Cardiac muscle cell (in vitro differentiated cells and primary cell): ENCODE measurements at regions not wholly inside any gene's neighbourhood (a gene's known extent, or its start where the extent isn't known, plus 50 kb on each side); places are given as distances from the start of the nearest gene placed in this dataset.

Experiments used
- DNase-seq, 2 donors: peaks; one replicate each; pipeline versions ENCODE4 v3.0.0 to v3.0.0-alpha.2; 2010 to 2017; ENCODE audit warnings: low read depth in 1 of 2, low spot score in 1 of 2
- H3K27ac ChIP-seq: fragments of 200-600 bp; sonication (generic); 2 replicates; pipeline ENCODE4 v1.5.1; 2016
- H3K27me3 ChIP-seq: fragments of 200-600 bp; sonication (generic); 2 replicates; pipeline ENCODE4 v1.6.0; 2016; ENCODE audit warnings: control low read depth
- H3K36me3 ChIP-seq: fragments of 200-600 bp; sonication (generic); 2 replicates; pipeline ENCODE4 v1.5.1; 2016; ENCODE audit warnings: control low read depth
- H3K4me1 ChIP-seq: fragments of 200-600 bp; sonication (generic); 2 replicates; pipeline ENCODE4 v1.8.1; 2017; ENCODE audit warnings: low read depth, mild to moderate bottlenecking, mixed run types
- H3K4me3 ChIP-seq: fragments of 200-600 bp; sonication (generic); 2 replicates; pipeline ENCODE4 v1.5.1; 2016; ENCODE audit warnings: mild to moderate bottlenecking
- H3K9me3 ChIP-seq: fragments of 200-600 bp; sonication (generic); 2 replicates; pipeline ENCODE4 v1.5.1; 2017; ENCODE audit warnings: low read depth, mild to moderate bottlenecking, control low read depth
- TF ChIP-seq, protein P1 (sequence below): IDR thresholded peaks from 2 replicates; pipeline ENCODE4 v1.5.1; 2012; ENCODE audit warnings: low read depth, mild to moderate bottlenecking, low read length

- Histone ChIP-seq H3K36me3 (no peaks in the 10 kb centered on the region), H3K4me3 (no peak overlapping the region), H3K9me3 (no peaks in the 10 kb centered on the region), H3K4me1 (no peaks in the 10 kb centered on the region), H3K27me3 (no peaks in the 10 kb centered on the region), H3K27ac (no peak overlapping the region)
- no peak for DNase-seq
- TF ChIP-seq, protein P1, sequence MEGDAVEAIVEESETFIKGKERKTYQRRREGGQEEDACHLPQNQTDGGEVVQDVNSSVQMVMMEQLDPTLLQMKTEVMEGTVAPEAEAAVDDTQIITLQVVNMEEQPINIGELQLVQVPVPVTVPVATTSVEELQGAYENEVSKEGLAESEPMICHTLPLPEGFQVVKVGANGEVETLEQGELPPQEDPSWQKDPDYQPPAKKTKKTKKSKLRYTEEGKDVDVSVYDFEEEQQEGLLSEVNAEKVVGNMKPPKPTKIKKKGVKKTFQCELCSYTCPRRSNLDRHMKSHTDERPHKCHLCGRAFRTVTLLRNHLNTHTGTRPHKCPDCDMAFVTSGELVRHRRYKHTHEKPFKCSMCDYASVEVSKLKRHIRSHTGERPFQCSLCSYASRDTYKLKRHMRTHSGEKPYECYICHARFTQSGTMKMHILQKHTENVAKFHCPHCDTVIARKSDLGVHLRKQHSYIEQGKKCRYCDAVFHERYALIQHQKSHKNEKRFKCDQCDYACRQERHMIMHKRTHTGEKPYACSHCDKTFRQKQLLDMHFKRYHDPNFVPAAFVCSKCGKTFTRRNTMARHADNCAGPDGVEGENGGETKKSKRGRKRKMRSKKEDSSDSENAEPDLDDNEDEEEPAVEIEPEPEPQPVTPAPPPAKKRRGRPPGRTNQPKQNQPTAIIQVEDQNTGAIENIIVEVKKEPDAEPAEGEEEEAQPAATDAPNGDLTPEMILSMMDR, result no peak
These were observed 1253.7 kb downstream of the LRFN5 start for GRCh38 chr14:42860371-42860770.

GRCh38 chr14:42856106-42856505 lies 1249.4 kb downstream of the LRFN5 start:
- Histone ChIP-seq H3K4me3 (no peak overlapping the region), H3K4me1 (no peaks in the 10 kb centered on the region), H3K27ac (no peak overlapping the region), H3K9me3 (no peaks in the 10 kb centered on the region), H3K27me3 (no peaks in the 10 kb centered on the region), H3K36me3 (no peaks in the 10 kb centered on the region)
- no peak for DNase-seq
- TF ChIP-seq, protein P1, result no peak

- Histone ChIP-seq H3K36me3 (no peaks in the 10 kb centered on the region), H3K4me3 (no peak overlapping the region), H3K4me1 (no peaks in the 10 kb centered on the region), H3K27ac (no peak overlapping the region), H3K9me3 (no peaks in the 10 kb centered on the region), H3K27me3 (no peaks in the 10 kb centered on the region)
- TF ChIP-seq, protein P1, result no peak
- DNase-seq, result peak in 1 of 2 donors; percentile 2
These were observed 1248.4 kb downstream of the LRFN5 start for GRCh38 chr14:42855085-42855484.

GRCh38 chr14:42854061-42854460 lies 1247.4 kb downstream of the LRFN5 start:
- Histone ChIP-seq H3K27ac (no peak overlapping the region), H3K9me3 (no peaks in the 10 kb centered on the region), H3K4me1 (no peaks in the 10 kb centered on the region), H3K36me3 (no peaks in the 10 kb centered on the region), H3K4me3 (no peak overlapping the region), H3K27me3 (no peaks in the 10 kb centered on the region)
- TF ChIP-seq, protein P1, result no peak
- DNase-seq, result no peak

DNA sequence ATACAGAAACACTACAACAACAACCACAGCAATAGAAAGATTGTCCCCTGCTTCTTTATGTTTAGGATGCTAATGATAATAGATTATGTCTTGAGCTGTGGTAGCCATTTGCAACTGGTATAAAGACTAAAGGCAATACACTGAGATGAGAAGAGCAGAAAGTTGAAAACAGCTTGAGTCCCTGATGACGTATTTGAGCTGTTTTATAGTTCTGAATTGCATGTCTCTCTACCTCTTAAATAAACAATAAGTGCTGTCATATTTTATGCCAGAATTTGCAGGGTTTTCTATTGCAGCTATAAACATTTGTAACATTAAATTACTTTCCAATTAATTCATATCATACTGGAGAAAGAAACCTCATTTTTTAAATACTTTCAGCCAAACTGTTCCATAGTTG lies 1242.0 kb downstream of the LRFN5 start:
- Histone ChIP-seq H3K4me3 (no peak overlapping the region), H3K27ac (no peak overlapping the region), H3K9me3 (no peaks in the 10 kb centered on the region), H3K36me3 (no peaks in the 10 kb centered on the region), H3K27me3 (no peaks in the 10 kb centered on the region), H3K4me1 (no peaks in the 10 kb centered on the region)
- TF ChIP-seq, protein P1, result no peak
- DNase-seq, result no peak

DNA sequence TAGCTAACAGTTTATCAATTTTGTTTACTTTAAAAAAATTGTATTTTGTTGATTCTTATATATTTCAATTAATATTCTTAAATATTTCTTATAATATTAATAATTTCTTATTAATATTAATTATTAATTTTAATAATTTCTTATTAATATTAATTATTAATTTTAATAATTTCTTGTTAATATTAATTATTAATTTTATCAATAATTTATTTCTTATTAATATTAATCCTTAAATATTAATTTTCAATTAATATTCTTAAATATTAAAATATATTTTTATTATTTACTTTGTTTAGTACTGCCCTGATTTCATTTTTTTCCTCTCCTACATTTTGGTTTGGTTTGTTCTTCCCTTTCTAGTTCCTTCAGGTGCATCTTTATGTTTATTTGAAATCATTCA lies 1208.1 kb downstream of the LRFN5 start:
- Histone ChIP-seq H3K27me3 (no peaks in the 10 kb centered on the region), H3K36me3 (no peaks in the 10 kb centered on the region), H3K4me3 (no peak overlapping the region), H3K4me1 (no peaks in the 10 kb centered on the region), H3K9me3 (no peaks in the 10 kb centered on the region), H3K27ac (no peak overlapping the region)
- DNase-seq, result no peak
- TF ChIP-seq, protein P1, result no peak
